Mucosa of gallbladder (tissue), 1 donor: ENCODE measurements at regions not wholly inside any gene's neighbourhood (a gene's known extent, or its start where the extent isn't known, plus 50 kb on each side); places are given as distances from the start of the nearest gene placed in this dataset.
"Not testable (repeated sequence)": the region's sequence is repeated elsewhere in the genome, so short reads cannot be mapped to it uniquely, and the experiment has no call there.

ENCODE experiments used
- DNase-seq: peaks from one replicate; pipeline ENCODE4 v3.0.0-alpha.2; 2020; ENCODE audit warnings: low spot score
- donor health status: DM: no; HTN: no; CAD: no.

GRCh38 chr11:19433367-19433766, 192.6 kb upstream of the E2F8 start:
- DNase-seq: no peak

GRCh38 chr11:19432370-19433061, 191.8 kb upstream of the E2F8 start:
- DNase-seq: no peak

- DNase-seq: no peak
Observed at GRCh38 chr11:19430754-19431398, 190.1 kb upstream of the E2F8 start.

GRCh38 chr11:19430346-19430745, 189.6 kb upstream of the E2F8 start:
- DNase-seq: no peak

DNA sequence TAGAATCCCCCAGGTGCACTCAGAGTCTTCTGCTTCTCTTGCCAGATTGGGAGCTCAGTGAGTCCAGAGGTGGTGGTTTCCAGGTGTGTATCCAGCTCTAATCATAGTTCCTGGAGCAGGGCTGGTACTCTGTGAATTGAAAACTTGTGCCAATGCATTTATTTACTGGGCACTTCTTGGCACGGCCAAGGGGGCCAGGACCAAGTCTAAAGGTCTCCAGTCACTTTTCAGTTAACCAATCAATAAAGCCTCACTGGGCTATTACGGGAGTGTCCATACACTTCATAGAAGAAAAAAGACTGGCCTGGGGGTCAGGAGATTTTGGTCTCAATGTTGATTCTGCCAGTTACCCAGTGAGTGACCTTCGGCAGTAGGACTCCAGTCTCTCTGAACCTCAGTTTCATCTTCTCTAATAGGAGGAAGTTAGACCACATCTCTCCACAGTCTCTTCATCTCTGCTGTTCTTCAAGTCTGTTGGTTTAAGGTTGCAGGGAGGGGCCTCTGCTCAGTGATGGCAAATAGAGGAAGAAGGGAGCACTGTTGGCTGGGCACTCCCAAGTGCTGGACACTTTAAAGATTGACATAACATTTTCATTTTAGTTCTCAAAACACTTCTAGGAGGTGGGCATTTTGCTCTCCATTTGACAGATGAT, 188.5 kb upstream of the E2F8 start:
- DNase-seq: no peak

GRCh38 chr11:19428206-19429002, 187.7 kb upstream of the E2F8 start:
- DNase-seq: no peak

- DNase-seq: no peak
Observed at GRCh38 chr11:19426756-19427403, 186.1 kb upstream of the E2F8 start.

DNA sequence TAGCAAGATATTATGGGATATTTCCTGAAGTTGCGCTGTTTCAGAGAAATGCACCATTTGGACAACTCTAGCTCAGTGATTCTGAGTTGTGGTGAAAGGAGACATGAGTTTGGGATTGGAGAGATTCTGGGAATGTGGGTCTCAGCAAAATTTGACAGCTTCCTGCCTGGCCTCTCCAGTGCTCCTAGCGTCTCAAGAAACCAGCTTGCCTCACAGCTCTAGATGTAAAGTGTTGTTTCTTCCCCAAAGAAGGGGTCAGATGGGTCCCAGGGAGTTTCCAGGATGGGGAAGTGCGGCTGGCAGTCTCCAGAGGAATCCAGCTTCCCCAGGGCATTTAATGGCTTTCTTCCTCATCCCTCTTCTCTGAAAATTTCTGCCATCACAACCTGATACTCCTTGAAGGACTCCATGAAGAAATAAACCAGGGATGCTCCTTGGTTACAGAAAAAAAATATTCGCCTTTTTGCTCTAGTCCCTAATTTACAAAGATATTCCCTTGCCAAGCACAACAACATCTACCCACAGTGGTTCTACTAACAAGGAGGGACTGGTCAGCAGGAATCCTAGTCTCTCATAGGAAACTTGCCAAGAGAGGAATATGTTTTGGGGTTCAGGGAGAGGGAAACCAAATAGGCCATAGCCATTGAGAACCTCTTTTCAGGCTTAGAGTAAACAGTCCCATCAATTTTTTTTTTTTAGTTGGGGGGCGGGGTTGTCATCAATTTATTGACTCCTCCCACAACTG, 185.4 kb upstream of the E2F8 start:
- no peak for DNase-seq

DNA sequence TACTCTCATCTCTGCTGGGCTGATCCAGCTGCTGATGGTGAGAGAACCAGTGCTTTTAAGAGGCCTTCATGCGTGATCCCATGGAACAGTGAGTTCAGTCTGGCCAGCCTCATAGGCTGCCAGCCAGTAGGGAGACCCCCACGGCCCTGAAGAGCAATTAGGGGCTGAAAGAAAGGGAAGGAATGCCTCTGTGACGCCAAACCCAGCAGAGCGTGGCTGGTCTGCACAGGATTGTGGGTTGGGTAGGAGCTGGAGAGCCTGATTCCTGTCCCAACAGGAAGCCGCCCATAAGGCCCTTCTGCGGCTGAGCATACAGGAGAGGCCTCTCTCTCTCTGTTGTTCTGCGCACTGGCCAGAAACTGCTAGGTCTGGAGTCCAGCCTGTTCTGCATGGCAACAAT, 181.5 kb upstream of the E2F8 start:
- no peak for DNase-seq

GRCh38 chr11:19420868-19421533, 180.3 kb upstream of the E2F8 start:
- no peak for DNase-seq

DNA sequence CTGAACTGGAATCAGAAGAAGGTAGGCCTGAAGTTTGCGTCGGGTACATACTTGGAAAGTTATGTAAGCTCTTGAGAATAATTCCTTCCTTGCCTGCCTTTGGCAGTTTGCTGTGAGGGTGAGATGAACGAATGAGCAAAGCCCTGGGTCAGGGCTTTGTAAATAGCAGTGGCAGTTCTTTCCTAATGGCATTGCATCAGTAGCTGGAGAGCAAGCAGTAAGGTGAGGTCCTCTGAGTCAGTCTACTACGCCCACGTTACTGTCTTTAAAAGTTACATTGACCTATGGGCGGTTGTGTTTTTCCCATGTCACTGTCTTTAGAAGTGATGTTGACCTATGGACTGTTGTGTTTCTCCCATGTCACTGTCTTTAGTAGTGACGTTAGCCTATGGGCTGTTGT, 179.1 kb upstream of the E2F8 start:
- no peak for DNase-seq

DNA sequence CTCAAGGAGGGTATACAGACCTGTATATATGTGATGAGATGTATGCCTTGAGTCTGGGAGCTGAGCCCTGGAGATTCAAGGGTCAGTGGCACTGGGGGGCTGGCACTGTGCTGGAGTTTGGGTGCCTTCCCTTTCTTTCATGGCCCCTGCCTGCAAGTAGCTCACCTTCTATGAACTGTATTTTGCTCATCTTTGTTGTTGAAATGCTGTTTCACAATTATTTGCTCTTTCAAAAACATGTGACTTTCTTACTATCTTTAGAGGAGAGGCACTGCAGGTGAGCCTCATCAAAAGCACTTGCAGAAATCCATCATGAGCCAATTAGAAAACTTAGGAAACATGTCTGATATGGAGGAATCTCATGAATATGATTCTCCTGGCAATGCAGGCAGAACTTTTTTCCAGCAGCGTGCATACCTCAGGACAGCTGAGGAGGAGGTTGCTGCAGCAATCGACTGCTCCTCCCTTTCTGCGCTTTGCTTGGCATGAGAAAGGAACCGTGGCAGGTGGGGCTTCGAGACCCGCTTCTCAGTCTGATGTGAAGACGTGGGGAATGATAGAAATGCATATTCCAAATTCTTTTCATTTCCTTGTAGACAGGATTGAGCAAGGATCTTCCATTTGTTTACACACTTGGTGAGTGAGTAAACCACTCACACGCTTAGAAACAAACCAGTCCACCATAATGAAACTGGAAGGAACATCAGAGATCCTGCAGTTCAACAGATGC, 178.4 kb upstream of the E2F8 start:
- no peak for DNase-seq

- no peak for DNase-seq
Observed at GRCh38 chr11:19418221-19418620, 177.5 kb upstream of the E2F8 start.

- DNase-seq: not testable (repeated sequence)
Observed at GRCh38 chr11:19412070-19412469, 171.3 kb upstream of the E2F8 start.

- DNase-seq: no peak
Observed at GRCh38 chr11:19410032-19410431, 169.3 kb upstream of the E2F8 start.

GRCh38 chr11:19409307-19409706, 168.6 kb upstream of the E2F8 start:
- DNase-seq: no peak

DNA sequence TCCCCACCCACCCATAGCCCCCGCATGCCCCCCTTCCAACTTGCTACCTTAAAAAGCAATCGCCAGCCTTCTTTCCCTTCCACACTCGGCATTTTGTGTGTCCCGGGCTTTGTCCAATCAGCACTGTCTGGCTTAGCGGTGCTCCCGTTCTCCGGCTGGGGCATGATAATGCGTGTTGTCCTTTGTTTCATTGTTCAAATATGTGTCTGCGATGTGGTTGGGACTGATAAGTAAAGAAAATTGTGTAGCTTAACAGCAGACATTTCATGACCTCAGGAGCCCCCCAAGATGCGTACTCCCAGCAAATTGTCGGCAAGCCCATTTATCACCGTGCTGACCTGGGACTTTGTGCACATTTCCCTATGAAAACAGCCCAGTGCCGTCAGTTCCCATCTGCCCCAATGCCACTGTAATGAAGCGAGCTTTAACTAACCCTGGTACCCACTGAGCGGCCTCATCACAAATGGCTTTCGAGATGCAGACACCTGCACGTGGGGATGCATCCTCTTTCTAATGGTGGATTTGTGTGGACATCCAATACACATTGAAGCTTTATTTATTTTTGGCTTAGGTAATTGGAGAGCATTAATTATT, 167.0 kb upstream of the E2F8 start:
- no peak for DNase-seq

- no peak for DNase-seq
Observed at GRCh38 chr11:19405966-19406365, 165.2 kb upstream of the E2F8 start.

- no peak for DNase-seq
Observed at GRCh38 chr11:19404787-19405186, 164.0 kb upstream of the E2F8 start.
